Transverse colon (tissue), 4 donors: ENCODE measurements at regions not wholly inside any gene's neighbourhood (a gene's known extent, or its start where the extent isn't known, plus 50 kb on each side); places are given as distances from the start of the nearest gene placed in this dataset.

Source experiments
- DNase-seq: peaks from one replicate; pipeline ENCODE4 v3.0.0-alpha.2; 2019
- H3K27ac ChIP-seq, 4 donors: fragments of 200-600 bp; sonication (generic); 2 replicates each; pipeline ENCODE4 v1.5.1; 2016 to 2018; ENCODE audit warnings: inconsistent platforms in 4 of 4
- H3K27me3 ChIP-seq: fragments of 200-600 bp; sonication (generic); 2 replicates; pipeline ENCODE4 v1.5.1; 2017; ENCODE audit warnings: inconsistent platforms
- H3K36me3 ChIP-seq, 4 donors: fragments of 200-600 bp; sonication (generic); 2 replicates each; pipeline ENCODE4 v1.5.1; 2017 to 2019; ENCODE audit warnings: inconsistent platforms in 4 of 4
- H3K4me1 ChIP-seq, 4 donors: fragments of 200-600 bp; sonication (generic); 2 replicates each; pipeline ENCODE4 v1.5.1; 2017 to 2020; ENCODE audit warnings: inconsistent platforms in 4 of 4
- H3K4me3 ChIP-seq, 4 donors: fragments of 200-600 bp; sonication (generic); 1 replicate in 1 of 4; 2 replicates in 3 of 4; pipeline versions ENCODE4 v1.5.1 to v1.6.1; 2017 to 2019; ENCODE audit warnings: inconsistent platforms in 4 of 4
- H3K9me3 ChIP-seq, 2 donors: fragments of 200-600 bp; sonication (generic); 2 replicates each; pipeline ENCODE4 v1.5.1; 2017 to 2019; ENCODE audit warnings: inconsistent platforms in 2 of 2
- EP300 ChIP-seq: sonication (generic); formaldehyde crosslinking; IDR thresholded peaks from one replicate; pipeline ENCODE4 v1.6.1; 2017; ENCODE audit warnings: antibody characterized with exemption, low read depth
- POLR2A ChIP-seq: fragments of 450-650 bp; IDR thresholded peaks from one replicate; pipeline ENCODE4 v1.6.1; 2016; ENCODE audit warnings: antibody characterized with exemption, mild to moderate bottlenecking, moderate library complexity
- POLR2AphosphoS5 ChIP-seq, 3 donors: sonication (generic); formaldehyde crosslinking; IDR thresholded peaks; one replicate each; pipeline ENCODE4 v1.6.1; 2016; ENCODE audit warnings: antibody characterized with exemption in 3 of 3
- WGBS, 2 donors: methylation state at CpG; one replicate each; pipeline ENCODE4 v1.1.5; 2018; ENCODE audit warnings: low coverage in 1 of 2; 5-methylcytosine and 5-hydroxymethylcytosine counted together
- in situ Hi-C, 4 donors: fragments of 200-750 bp; cut with MboI; loops; one replicate each; pipeline versions ENCODE4 v1.15.0 to v1.15.1; 2017; ENCODE audit warnings: low sequenced_read_pairs in 3 of 4, low pct_ligation_motif_present in 1 of 4, low pct_unique_long_range_greater_than_20kb in 1 of 4
- intact Hi-C: fragments of 100-400 bp; cut with DNase I; formaldehyde crosslinking; loops from one replicate; pipeline ENCODE4 v1.15.1; 2023; ENCODE audit warnings: low total_unique reads
- TF ChIP-seq, protein P1 (sequence below), 5 experiments: fragments of 200-600 bp in 3 of 5; fragments of 450-650 bp in 2 of 5; sonication (generic) in 3 of 5; IDR thresholded peaks; 1 replicate in 2 of 5; 2 replicates in 3 of 5; pipeline ENCODE4 v1.5.1; 2016 to 2017; ENCODE audit warnings: antibody characterized with exemption in 5 of 5, inconsistent platforms in 3 of 5, mild to moderate bottlenecking in 2 of 5, moderate library complexity in 1 of 5

DNA sequence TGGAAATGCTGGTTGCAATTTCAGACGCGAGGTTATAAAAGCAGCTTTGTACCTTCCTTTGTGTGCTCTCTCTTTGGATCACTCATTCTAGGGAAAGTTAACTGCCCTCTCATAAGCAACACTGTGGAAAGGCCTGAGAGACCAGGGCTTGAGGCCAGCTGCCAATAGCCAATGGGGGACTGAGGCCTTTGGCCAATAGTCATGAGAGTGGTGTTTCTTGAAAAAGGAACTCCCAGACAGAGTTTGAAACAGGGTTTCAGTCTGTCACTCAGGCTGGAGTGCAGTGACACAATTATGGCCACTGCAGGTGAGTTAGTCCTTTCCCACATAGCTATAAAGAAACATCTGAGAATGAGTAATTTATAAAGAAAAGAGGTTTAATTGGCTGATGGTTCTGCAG lies 524.7 kb upstream of the SMIM31 start:
- in situ Hi-C loops, result no loop called here
- no peak overlapping the region for H3K27ac ChIP-seq
- DNase-seq, result no peak

DNA sequence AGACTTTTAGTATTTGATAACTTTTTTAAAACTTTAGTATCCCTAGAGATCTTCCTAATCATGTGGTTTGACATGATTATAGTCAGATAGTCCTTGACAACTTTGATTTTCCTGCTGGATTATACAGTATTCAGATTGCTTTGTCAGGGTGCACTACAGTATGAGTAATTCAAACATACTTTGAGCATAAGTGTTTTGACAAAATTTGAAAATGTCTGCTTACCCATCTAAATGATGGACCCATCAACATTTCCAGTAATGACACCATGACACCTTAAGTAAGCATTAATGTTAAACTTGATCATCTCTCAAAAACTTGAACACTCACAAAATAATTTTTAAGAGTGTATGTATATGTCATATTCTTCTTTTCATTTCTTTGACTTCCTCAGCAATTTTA lies 514.5 kb upstream of the SMIM31 start:
- Histone ChIP-seq H3K27me3 (no peaks in the 10 kb centered on the region), H3K27ac (no peak overlapping the region), H3K36me3 (no peaks in the 10 kb centered on the region), H3K4me3 (no peak overlapping the region), H3K4me1 (no peaks in the 10 kb centered on the region), H3K9me3 (no peaks in the 10 kb centered on the region)
- intact Hi-C loops (no loop called here), in situ Hi-C loops (no loop called here)
- DNase-seq, result no peak
- TF ChIP-seq POLR2A (no peak), EP300 (no peak), POLR2AphosphoS5 (IDR thresholded peaks at IDR 0.05) (no peak)
- TF ChIP-seq, protein P1, sequence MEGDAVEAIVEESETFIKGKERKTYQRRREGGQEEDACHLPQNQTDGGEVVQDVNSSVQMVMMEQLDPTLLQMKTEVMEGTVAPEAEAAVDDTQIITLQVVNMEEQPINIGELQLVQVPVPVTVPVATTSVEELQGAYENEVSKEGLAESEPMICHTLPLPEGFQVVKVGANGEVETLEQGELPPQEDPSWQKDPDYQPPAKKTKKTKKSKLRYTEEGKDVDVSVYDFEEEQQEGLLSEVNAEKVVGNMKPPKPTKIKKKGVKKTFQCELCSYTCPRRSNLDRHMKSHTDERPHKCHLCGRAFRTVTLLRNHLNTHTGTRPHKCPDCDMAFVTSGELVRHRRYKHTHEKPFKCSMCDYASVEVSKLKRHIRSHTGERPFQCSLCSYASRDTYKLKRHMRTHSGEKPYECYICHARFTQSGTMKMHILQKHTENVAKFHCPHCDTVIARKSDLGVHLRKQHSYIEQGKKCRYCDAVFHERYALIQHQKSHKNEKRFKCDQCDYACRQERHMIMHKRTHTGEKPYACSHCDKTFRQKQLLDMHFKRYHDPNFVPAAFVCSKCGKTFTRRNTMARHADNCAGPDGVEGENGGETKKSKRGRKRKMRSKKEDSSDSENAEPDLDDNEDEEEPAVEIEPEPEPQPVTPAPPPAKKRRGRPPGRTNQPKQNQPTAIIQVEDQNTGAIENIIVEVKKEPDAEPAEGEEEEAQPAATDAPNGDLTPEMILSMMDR (IDR thresholded peaks at IDR 0.05), result no peak

More for the DNA sequence above, 524.7 kb upstream of the SMIM31 start:
- Histone ChIP-seq H3K4me3 (no peak overlapping the region), H3K4me1 (no peaks in the 10 kb centered on the region), H3K27me3 (no peaks in the 10 kb centered on the region), H3K36me3 (no peaks in the 10 kb centered on the region), H3K9me3 (no peaks in the 10 kb centered on the region)
- WGBS, 2 donors, result 96% methylated on average over 2 of the region's 2 CpGs; no CpG with 5 or more reads in 1 of the 2 donors
- intact Hi-C loops, result no loop called here
- TF ChIP-seq, protein P1 (IDR thresholded peaks at IDR 0.05), result no peak
- no peak for TF ChIP-seq POLR2AphosphoS5 (IDR thresholded peaks at IDR 0.05)
- TF ChIP-seq POLR2A, result no peak
- no peak for TF ChIP-seq EP300

DNA sequence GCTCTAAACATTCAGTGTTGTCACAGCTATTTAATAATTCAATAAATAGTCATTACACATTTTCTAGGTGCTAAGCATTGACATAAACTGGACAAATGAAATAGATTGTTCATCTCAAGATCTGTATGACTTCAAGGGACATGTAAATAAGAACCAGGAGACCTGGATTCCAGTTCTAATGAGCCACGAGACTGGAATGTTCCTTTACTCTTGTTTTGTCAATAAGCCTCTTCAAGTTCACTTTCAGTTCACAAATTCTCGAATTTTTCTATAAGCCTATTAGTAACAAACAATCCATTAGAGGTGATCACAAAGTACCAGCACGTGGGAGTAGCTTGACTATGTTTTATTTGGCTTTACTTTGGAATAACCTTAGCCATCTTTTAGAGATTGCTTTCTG lies 514.0 kb upstream of the SMIM31 start:
- TF ChIP-seq EP300, result no peak
- TF ChIP-seq, protein P1 (IDR thresholded peaks at IDR 0.05), result no peak
- TF ChIP-seq POLR2AphosphoS5 (IDR thresholded peaks at IDR 0.05), result no peak
- TF ChIP-seq POLR2A, result no peak
- no peaks in the 10 kb centered on the region for H3K9me3 ChIP-seq
- no peaks in the 10 kb centered on the region for H3K27me3 ChIP-seq
- H3K27ac ChIP-seq, result no peak overlapping the region
- no peak for DNase-seq
- in situ Hi-C loops (no loop called here), intact Hi-C loops (no loop called here)
- H3K4me3 ChIP-seq, result no peak overlapping the region
- no peaks in the 10 kb centered on the region for H3K36me3 ChIP-seq
- no peaks in the 10 kb centered on the region for H3K4me1 ChIP-seq
- 27 to 28% methylated on average over 3 of the region's 3 CpGs for WGBS, 2 donors

DNA sequence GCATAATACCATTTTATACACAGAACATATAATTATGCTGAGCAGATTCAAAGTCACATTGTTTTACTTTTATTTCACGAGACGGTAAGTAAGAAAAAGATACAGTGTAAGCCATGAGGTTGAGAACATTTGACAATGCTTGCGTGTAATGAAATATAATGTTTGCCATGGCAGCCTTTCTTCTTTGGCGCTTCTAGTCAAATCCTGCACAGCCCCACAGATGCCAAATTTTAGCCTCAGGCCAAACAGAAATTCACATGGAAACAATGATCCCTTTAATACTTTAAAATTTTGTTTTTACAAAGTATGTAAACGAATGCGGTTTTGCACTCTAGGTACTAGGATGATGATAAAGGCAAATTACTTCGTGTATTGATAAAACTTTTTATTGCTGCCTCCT lies 502.7 kb upstream of the SMIM31 start:
- WGBS, 2 donors, result 76% methylated on average over 7 of the region's 7 CpGs
- no peaks in the 10 kb centered on the region for H3K9me3 ChIP-seq
- H3K27me3 ChIP-seq, result no peaks in the 10 kb centered on the region
- no peaks in the 10 kb centered on the region for H3K36me3 ChIP-seq
- intact Hi-C loops (no loop called here), in situ Hi-C loops (no loop called here)
- TF ChIP-seq, protein P1 (IDR thresholded peaks at IDR 0.05), result no peak
- TF ChIP-seq EP300, result no peak
- TF ChIP-seq POLR2AphosphoS5 (IDR thresholded peaks at IDR 0.05), result no peak
- TF ChIP-seq POLR2A, result no peak
- H3K4me1 ChIP-seq, result no peaks in the 10 kb centered on the region
- no peak overlapping the region for H3K27ac ChIP-seq
- no peak overlapping the region for H3K4me3 ChIP-seq
- DNase-seq, result no peak
